ENCODE measurements at regions not wholly inside any gene's neighbourhood (a gene's known extent, or its start where the extent isn't known, plus 50 kb on each side); places are given as distances from the start of the nearest gene placed in this dataset.

DNA sequence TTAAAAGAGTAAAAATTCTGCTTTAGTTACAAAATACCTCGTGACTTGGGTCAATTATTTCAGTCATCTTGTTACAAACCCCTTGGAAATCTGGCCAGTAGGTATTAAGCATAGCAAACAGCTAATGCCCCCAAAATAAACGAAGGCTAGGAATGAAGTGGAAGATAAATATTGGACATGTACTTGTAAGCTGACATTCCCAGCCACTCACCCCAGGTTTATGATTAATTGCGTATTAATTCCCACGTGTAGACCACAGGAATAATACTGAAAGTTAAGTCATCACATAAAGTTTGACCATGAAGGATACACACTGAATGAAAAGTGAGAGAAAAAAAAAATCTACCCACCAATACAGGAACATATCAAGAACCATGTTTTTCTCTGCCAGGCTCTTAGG, 936.5 kb upstream of the ADGRB3 start:
- intact Hi-C loops (cut with DNase I, micrococcal nuclease): no loop called here
- no peaks in the 10 kb centered on the region for H3K36me3 Mint-ChIP-seq (ENCODE audit: low read depth)
- POLR2A ChIA-PET: no interaction called here
- peaks cover 7% of the 10 kb centered on the region for H3K9me3 Mint-ChIP-seq
- CTCF ChIA-PET: no interaction called here
- H3K4me3 ChIP-seq (ENCODE audit: low read length): no peak overlapping the region
- no peak overlapping the region for H3K27ac ChIP-seq (ENCODE audit: low read depth in 1 of 2, low read length in 2 of 2)
- ATAC-seq (ENCODE audit: poor library complexity) (no peak), DNase-seq (no peak)
- H3K36me3 ChIP-seq (ENCODE audit: insufficient read depth, low read length): no peaks in the 10 kb centered on the region
- H3K4me1 ChIP-seq (ENCODE audit: insufficient read depth, low read length): no peaks in the 10 kb centered on the region
- no peaks in the 10 kb centered on the region for H3K27me3 ChIP-seq (ENCODE audit: control insufficient read depth in 1 of 2, insufficient read depth in 2 of 2, low read length in 2 of 2)
- H3K27me3 Mint-ChIP-seq: no peaks in the 10 kb centered on the region
- no peak overlapping the region for H3K27ac Mint-ChIP-seq
- H3K4me1 Mint-ChIP-seq (ENCODE audit: low read depth): no peaks in the 10 kb centered on the region
- no peaks in the 10 kb centered on the region for H3K9me3 ChIP-seq (ENCODE audit: control insufficient read depth in 1 of 2, insufficient read depth in 1 of 2, low read length in 2 of 2)
- TF ChIP-seq, protein P1, sequence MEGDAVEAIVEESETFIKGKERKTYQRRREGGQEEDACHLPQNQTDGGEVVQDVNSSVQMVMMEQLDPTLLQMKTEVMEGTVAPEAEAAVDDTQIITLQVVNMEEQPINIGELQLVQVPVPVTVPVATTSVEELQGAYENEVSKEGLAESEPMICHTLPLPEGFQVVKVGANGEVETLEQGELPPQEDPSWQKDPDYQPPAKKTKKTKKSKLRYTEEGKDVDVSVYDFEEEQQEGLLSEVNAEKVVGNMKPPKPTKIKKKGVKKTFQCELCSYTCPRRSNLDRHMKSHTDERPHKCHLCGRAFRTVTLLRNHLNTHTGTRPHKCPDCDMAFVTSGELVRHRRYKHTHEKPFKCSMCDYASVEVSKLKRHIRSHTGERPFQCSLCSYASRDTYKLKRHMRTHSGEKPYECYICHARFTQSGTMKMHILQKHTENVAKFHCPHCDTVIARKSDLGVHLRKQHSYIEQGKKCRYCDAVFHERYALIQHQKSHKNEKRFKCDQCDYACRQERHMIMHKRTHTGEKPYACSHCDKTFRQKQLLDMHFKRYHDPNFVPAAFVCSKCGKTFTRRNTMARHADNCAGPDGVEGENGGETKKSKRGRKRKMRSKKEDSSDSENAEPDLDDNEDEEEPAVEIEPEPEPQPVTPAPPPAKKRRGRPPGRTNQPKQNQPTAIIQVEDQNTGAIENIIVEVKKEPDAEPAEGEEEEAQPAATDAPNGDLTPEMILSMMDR (IDR thresholded peaks at IDR 0.05): no peak
- no peak overlapping the region for H3K4me3 Mint-ChIP-seq

DNA sequence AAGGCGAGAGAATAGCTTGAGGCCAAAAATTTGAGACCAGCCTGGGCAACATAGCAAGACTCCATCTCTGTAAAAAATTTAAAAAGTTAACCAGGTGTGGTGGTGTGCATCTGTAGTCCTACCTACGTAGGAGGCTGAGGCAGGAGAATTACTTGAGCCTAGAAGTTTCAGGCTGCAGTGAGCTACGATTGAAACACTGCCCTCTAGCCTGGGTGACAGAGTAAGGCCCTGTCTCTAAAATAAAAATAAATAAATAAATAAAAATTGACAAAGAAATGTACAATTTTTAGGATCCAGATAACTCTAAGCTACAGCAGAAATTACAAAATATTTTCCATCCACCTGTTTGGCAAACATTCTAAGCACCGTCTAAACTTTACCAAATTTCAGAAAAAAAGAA, 941.0 kb upstream of the ADGRB3 start:
- no peaks in the 10 kb centered on the region for H3K27me3 ChIP-seq (ENCODE audit: control insufficient read depth in 1 of 2, insufficient read depth in 2 of 2, low read length in 2 of 2)
- TF ChIP-seq, protein P1 (IDR thresholded peaks at IDR 0.05): no peak
- no peaks in the 10 kb centered on the region for H3K27me3 Mint-ChIP-seq

DNA sequence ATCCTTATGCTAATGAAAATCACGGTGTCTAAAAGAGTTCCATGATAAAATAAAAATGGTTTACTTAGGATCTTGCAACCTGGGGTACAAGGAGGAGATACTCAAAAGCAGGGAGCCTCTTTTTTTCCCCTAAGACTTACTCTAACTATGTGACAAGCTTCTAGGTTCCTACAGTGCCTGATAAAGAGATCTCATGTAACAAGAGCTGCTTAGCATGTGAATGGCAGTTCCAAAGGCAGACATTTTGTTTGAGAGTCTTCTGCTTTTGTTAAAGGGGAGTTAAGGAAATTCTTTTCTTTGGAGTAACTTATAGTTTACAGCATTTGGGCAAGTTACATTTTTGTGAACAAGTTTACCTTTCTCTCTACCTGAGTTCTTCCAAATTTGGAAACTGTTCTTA, 945.8 kb upstream of the ADGRB3 start:
- Mint-ChIP-seq H3K27me3 (no peaks in the 10 kb centered on the region), H3K27ac (no peak overlapping the region), H3K36me3 (ENCODE audit: low read depth) (no peaks in the 10 kb centered on the region), H3K9me3 (peaks cover 6% of the 10 kb centered on the region), H3K4me3 (no peak overlapping the region), H3K4me1 (ENCODE audit: low read depth) (no peaks in the 10 kb centered on the region)
- ATAC-seq (ENCODE audit: poor library complexity) (no peak), DNase-seq (no peak)
- Histone ChIP-seq H3K9me3 (ENCODE audit: control insufficient read depth in 1 of 2, insufficient read depth in 1 of 2, low read length in 2 of 2) (peaks cover 0 to 8% of the 10 kb centered on the region in 2 experiments), H3K27me3 (ENCODE audit: control insufficient read depth in 1 of 2, insufficient read depth in 2 of 2, low read length in 2 of 2) (no peaks in the 10 kb centered on the region), H3K27ac (ENCODE audit: low read depth in 1 of 2, low read length in 2 of 2) (no peak overlapping the region), H3K4me3 (ENCODE audit: low read length) (no peak overlapping the region), H3K4me1 (ENCODE audit: insufficient read depth, low read length) (no peaks in the 10 kb centered on the region), H3K36me3 (ENCODE audit: insufficient read depth, low read length) (no peaks in the 10 kb centered on the region)
- TF ChIP-seq, protein P1 (IDR thresholded peaks at IDR 0.05): no peak
- ChIA-PET POLR2A (no interaction called here), CTCF (interaction anchor here (1.6 kb wide), 1 partner anchor 31 kb away, joined by 3 read pairs; no protein-coding TSS in a partner anchor)
- intact Hi-C loops (cut with DNase I, micrococcal nuclease): no loop called here

More for the DNA sequence above, 941.0 kb upstream of the ADGRB3 start:
- H3K27ac Mint-ChIP-seq: no peak overlapping the region
- H3K36me3 ChIP-seq (ENCODE audit: insufficient read depth, low read length): no peaks in the 10 kb centered on the region
- peaks cover 0 to 3% of the 10 kb centered on the region in 2 experiments for H3K9me3 ChIP-seq (ENCODE audit: control insufficient read depth in 1 of 2, insufficient read depth in 1 of 2, low read length in 2 of 2)
- H3K4me3 Mint-ChIP-seq: no peak overlapping the region
- no peaks in the 10 kb centered on the region for H3K36me3 Mint-ChIP-seq (ENCODE audit: low read depth)
- H3K9me3 Mint-ChIP-seq: peaks cover 11% of the 10 kb centered on the region
- no peak for ATAC-seq (ENCODE audit: poor library complexity)
- DNase-seq: no peak
- ChIA-PET CTCF (interaction anchor here (0.6 kb wide), 1 partner anchor 12 kb away, joined by 3 read pairs; no protein-coding TSS in a partner anchor), POLR2A (no interaction called here)
- intact Hi-C loops (cut with DNase I, micrococcal nuclease): no loop called here
- no peaks in the 10 kb centered on the region for H3K4me1 ChIP-seq (ENCODE audit: insufficient read depth, low read length)
- H3K4me1 Mint-ChIP-seq (ENCODE audit: low read depth): no peaks in the 10 kb centered on the region
- no peak overlapping the region for H3K4me3 ChIP-seq (ENCODE audit: low read length)
- H3K27ac ChIP-seq (ENCODE audit: low read depth in 1 of 2, low read length in 2 of 2): no peak overlapping the region
